ENCODE measurements at regions not wholly inside any gene's neighbourhood (a gene's known extent, or its start where the extent isn't known, plus 50 kb on each side); places are given as distances from the start of the nearest gene placed in this dataset.

DNA sequence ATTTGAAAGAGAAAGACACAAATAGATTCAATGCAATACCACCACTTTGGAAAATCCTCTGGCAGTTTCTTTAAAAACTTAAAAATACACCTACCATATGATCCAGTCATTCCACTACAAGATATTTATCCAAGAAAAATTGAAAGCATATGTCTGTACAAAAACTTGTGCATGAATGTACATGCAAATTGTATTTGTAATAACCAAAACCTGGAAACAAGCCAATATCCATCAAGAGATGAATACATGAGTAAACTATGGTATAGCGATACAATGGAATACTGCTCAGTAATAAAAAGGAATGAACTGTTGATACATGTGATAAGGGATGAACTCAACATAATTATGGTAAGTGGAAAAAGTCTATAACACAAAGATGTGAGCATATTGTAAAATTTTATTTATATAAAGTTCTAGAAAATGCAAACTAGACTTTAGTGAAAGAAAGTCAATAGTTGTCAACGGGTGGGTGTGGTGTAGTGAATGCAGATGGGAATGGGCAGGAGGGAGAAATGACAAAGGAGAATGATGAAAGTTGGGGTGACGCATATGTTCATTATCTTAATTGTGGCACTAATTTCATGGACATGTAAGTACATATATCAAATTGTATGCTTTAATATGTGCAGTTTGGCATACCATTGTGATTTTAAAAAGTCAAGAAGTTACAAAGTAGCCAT lies 347.5 kb downstream of the SAMD5 start:
- Histone ChIP-seq H4K8ac (ENCODE audit: low read depth in 2 of 2, low read length in 2 of 2) (no peak overlapping the region), H4K5ac (ENCODE audit: low read depth, low read length) (no peak overlapping the region), H3K56ac (ENCODE audit: extremely low read depth, insufficient read depth, low read length) (no peak overlapping the region), H3K9me1 (ENCODE audit: insufficient read depth, low read length) (no peaks in the 10 kb centered on the region), H3K4me1 (ENCODE audit: control insufficient read depth, insufficient read depth, low read length) (no peaks in the 10 kb centered on the region), H2BK20ac (ENCODE audit: low read depth, low read length) (no peak overlapping the region), H3K14ac (replicated peaks; ENCODE audit: low read depth, low read length) (no peak overlapping the region), H2AFZ (replicated peaks; ENCODE audit: low read length, poor library complexity) (no peak overlapping the region), H2AK5ac (ENCODE audit: low read depth, low read length) (no peak overlapping the region), H3K27me3 (ENCODE audit: control insufficient read depth, insufficient read depth, low read length) (no peaks in the 10 kb centered on the region), H3K27ac (ENCODE audit: insufficient read depth, low read length) (no peak overlapping the region), H2BK5ac (ENCODE audit: low read depth, low read length, poor library complexity, severe bottlenecking) (no peak overlapping the region), H4K20me1 (ENCODE audit: insufficient read depth, low read length) (no peaks in the 10 kb centered on the region), H3K4me3 (ENCODE audit: insufficient read depth, low read depth, low read length) (no peak overlapping the region), H3K79me1 (ENCODE audit: low read depth in 1 of 2, low read length in 2 of 2) (no peaks in the 10 kb centered on the region), H2AK9ac (replicated peaks; ENCODE audit: low read depth, low read length, poor library complexity) (no peak overlapping the region), H3K23ac (ENCODE audit: low read depth, low read length) (no peak overlapping the region), H3K4me2 (ENCODE audit: low read depth, low read length) (no peak overlapping the region), H2BK120ac (ENCODE audit: low read depth, low read length) (no peak overlapping the region), H3K36me3 (ENCODE audit: control insufficient read depth, insufficient read depth, low read length) (no peaks in the 10 kb centered on the region), H3K9me3 (ENCODE audit: control insufficient read depth, insufficient read depth, low read length) (no peaks in the 10 kb centered on the region), H2BK15ac (ENCODE audit: low read depth, low read length) (no peak overlapping the region), H4K91ac (ENCODE audit: insufficient read depth, low read depth, low read length) (no peak overlapping the region), H3K9ac (ENCODE audit: low read depth, low read length) (no peak overlapping the region), H3K18ac (ENCODE audit: low read depth, low read length) (no peak overlapping the region), H3K4ac (ENCODE audit: low read depth, low read length) (no peak overlapping the region)
- CTCF ChIA-PET = no interaction called here
- intact Hi-C loops (cut with micrococcal nuclease) (no loop called here), in situ Hi-C loops (cut with MboI; ENCODE audit: low sequenced_read_pairs) (no loop called here), dilution Hi-C loops (cut with HindIII; ENCODE audit: low sequenced_read_pairs, unreplicated experiment) (no loop called here)
- BruUV-seq (replicated peaks) = no TSS peak
- no CpG with 5 or more reads among the region's 3 CpGs for WGBS, 2 experiments (ENCODE audit: extremely low coverage in 2 of 2, insufficient read length in 1 of 2)
- no peak for TF ChIP-seq CHD1 (IDR thresholded peaks at IDR 0.05; ENCODE audit: low read depth, low read length)
- no peak for TF ChIP-seq POLR2A (IDR thresholded peaks at IDR 0.05; ENCODE audit: low read depth, low read length)
- no peak for TF ChIP-seq RCOR1 (IDR thresholded peaks at IDR 0.05; ENCODE audit: insufficient replicate concordance, low read length)
- TF ChIP-seq MXI1 (IDR thresholded peaks at IDR 0.05; ENCODE audit: borderline replicate concordance, low read depth, low read length) = no peak
- TF ChIP-seq SMC3 (IDR thresholded peaks at IDR 0.05; ENCODE audit: low read depth, low read length) = no peak
- TF ChIP-seq RAD21 (IDR thresholded peaks at IDR 0.05; ENCODE audit: low read length) = no peak
- TF ChIP-seq RFX5 (IDR thresholded peaks at IDR 0.05; ENCODE audit: low read depth, low read length) = no peak
- TF ChIP-seq, protein P1, sequence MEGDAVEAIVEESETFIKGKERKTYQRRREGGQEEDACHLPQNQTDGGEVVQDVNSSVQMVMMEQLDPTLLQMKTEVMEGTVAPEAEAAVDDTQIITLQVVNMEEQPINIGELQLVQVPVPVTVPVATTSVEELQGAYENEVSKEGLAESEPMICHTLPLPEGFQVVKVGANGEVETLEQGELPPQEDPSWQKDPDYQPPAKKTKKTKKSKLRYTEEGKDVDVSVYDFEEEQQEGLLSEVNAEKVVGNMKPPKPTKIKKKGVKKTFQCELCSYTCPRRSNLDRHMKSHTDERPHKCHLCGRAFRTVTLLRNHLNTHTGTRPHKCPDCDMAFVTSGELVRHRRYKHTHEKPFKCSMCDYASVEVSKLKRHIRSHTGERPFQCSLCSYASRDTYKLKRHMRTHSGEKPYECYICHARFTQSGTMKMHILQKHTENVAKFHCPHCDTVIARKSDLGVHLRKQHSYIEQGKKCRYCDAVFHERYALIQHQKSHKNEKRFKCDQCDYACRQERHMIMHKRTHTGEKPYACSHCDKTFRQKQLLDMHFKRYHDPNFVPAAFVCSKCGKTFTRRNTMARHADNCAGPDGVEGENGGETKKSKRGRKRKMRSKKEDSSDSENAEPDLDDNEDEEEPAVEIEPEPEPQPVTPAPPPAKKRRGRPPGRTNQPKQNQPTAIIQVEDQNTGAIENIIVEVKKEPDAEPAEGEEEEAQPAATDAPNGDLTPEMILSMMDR (conservative IDR thresholded peaks at IDR 0.05; ENCODE audit: low read depth, low read length) = no peak
- TF ChIP-seq, protein P2, sequence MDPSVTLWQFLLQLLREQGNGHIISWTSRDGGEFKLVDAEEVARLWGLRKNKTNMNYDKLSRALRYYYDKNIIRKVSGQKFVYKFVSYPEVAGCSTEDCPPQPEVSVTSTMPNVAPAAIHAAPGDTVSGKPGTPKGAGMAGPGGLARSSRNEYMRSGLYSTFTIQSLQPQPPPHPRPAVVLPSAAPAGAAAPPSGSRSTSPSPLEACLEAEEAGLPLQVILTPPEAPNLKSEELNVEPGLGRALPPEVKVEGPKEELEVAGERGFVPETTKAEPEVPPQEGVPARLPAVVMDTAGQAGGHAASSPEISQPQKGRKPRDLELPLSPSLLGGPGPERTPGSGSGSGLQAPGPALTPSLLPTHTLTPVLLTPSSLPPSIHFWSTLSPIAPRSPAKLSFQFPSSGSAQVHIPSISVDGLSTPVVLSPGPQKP (IDR thresholded peaks at IDR 0.05; ENCODE audit: borderline replicate concordance, low read depth, low read length) = no peak
- TF ChIP-seq FOS (IDR thresholded peaks at IDR 0.05; ENCODE audit: low read depth, low read length) = no peak
- no peak for TF ChIP-seq USF2 (IDR thresholded peaks at IDR 0.05; ENCODE audit: low read depth, low read length)
- POLR2A ChIA-PET (ENCODE audit: unreplicated experiment) = no interaction called here
- DNase-seq = peak; percentile 36
- ATAC-seq (ENCODE audit: low read depth) = no peak

Data from IMR-90 (cell line).